HG03139 (cell line): ENCODE measurements at regions not wholly inside any gene's neighbourhood (a gene's known extent, or its start where the extent isn't known, plus 50 kb on each side); places are given as distances from the start of the nearest gene placed in this dataset.

Experiments
- ATAC-seq: cut with Tn5 transposase; IDR thresholded peaks from one replicate; pipeline ENCODE4 v1.9.1; 2021; ENCODE audit not compliant: unreplicated experiment

GRCh38 chr7:121810831-121811672 is 61.9 kb upstream of the PTPRZ1 start:
- no peak for ATAC-seq

- ATAC-seq, result no peak
Observed at GRCh38 chr7:121807078-121807477, 65.9 kb upstream of the PTPRZ1 start.

GRCh38 chr7:121803039-121803438 is 69.9 kb upstream of the PTPRZ1 start:
- no peak for ATAC-seq

GRCh38 chr7:121800916-121801675 is 71.9 kb upstream of the PTPRZ1 start:
- no peak for ATAC-seq

GRCh38 chr7:121798896-121799295 is 74.1 kb upstream of the PTPRZ1 start:
- ATAC-seq, result no peak

- ATAC-seq, result no peak
Observed at GRCh38 chr7:121798453-121798840, 74.5 kb upstream of the PTPRZ1 start.

GRCh38 chr7:121797657-121798452 is 75.1 kb upstream of the PTPRZ1 start:
- ATAC-seq, result no peak

GRCh38 chr7:121796936-121797656 is 75.9 kb upstream of the PTPRZ1 start:
- no peak for ATAC-seq

- no peak for ATAC-seq
Observed at GRCh38 chr7:121796381-121796780, 76.6 kb upstream of the PTPRZ1 start.

GRCh38 chr7:121795736-121796135 is 77.2 kb upstream of the PTPRZ1 start:
- no peak for ATAC-seq

GRCh38 chr7:121793716-121794115 is 79.2 kb upstream of the PTPRZ1 start:
- ATAC-seq, result no peak

GRCh38 chr7:121777672-121778071 is 95.3 kb upstream of the PTPRZ1 start:
- ATAC-seq, result no peak

- no peak for ATAC-seq
Observed at GRCh38 chr7:121774563-121774962, 98.4 kb upstream of the PTPRZ1 start.

- ATAC-seq, result no peak
Observed at GRCh38 chr7:121766676-121767075, 106.3 kb upstream of the PTPRZ1 start.

- no peak for ATAC-seq
Observed at GRCh38 chr7:121761399-121761798, 111.6 kb upstream of the PTPRZ1 start.

GRCh38 chr7:121755818-121756552 is 117.0 kb upstream of the PTPRZ1 start:
- ATAC-seq, result no peak

- no peak for ATAC-seq
Observed at GRCh38 chr7:121755286-121755685, 117.7 kb upstream of the PTPRZ1 start.

GRCh38 chr7:121753944-121754343 is 119.0 kb upstream of the PTPRZ1 start:
- ATAC-seq, result no peak

GRCh38 chr7:121752706-121753105 is 120.3 kb upstream of the PTPRZ1 start:
- ATAC-seq, result no peak

GRCh38 chr7:121748546-121748945 is 124.4 kb upstream of the PTPRZ1 start:
- ATAC-seq, result no peak
